ENCODE measurements at regions not wholly inside any gene's neighbourhood (a gene's known extent, or its start where the extent isn't known, plus 50 kb on each side); places are given as distances from the start of the nearest gene placed in this dataset.
A peak's percentile ranks its signal among the peaks of the same experiment; 100 is the strongest.

- TF ChIP-seq TAF1 (IDR thresholded peaks at IDR 0.05; ENCODE audit: borderline replicate concordance, low read depth, low read length), result no peak
- TF ChIP-seq POLR2AphosphoS5 (IDR thresholded peaks at IDR 0.05; ENCODE audit: low read depth, low read length), result no peak
- TF ChIP-seq POLR2A (IDR thresholded peaks at IDR 0.05; ENCODE audit: low read depth, low read length), result no peak
- FAIRE-seq, result no peak
- DNase-seq (ENCODE audit: insufficient read length), result no peak
Observed at GRCh38 chr11:36783808-36784207, 185.8 kb upstream of the RAG2 start.

- FAIRE-seq, result no peak
- TF ChIP-seq POLR2A (IDR thresholded peaks at IDR 0.05; ENCODE audit: low read depth, low read length), result no peak
- no peak for TF ChIP-seq POLR2AphosphoS5 (IDR thresholded peaks at IDR 0.05; ENCODE audit: low read depth, low read length)
- no peak for TF ChIP-seq TAF1 (IDR thresholded peaks at IDR 0.05; ENCODE audit: borderline replicate concordance, low read depth, low read length)
- DNase-seq (ENCODE audit: insufficient read length), result no peak
Observed at GRCh38 chr11:36779791-36780190, 181.8 kb upstream of the RAG2 start.

GRCh38 chr11:36777311-36777710 is 179.3 kb upstream of the RAG2 start:
- TF ChIP-seq POLR2AphosphoS5 (IDR thresholded peaks at IDR 0.05; ENCODE audit: low read depth, low read length) (no peak), POLR2A (IDR thresholded peaks at IDR 0.05; ENCODE audit: low read depth, low read length) (no peak), TAF1 (IDR thresholded peaks at IDR 0.05; ENCODE audit: borderline replicate concordance, low read depth, low read length) (no peak)
- no peak for DNase-seq (ENCODE audit: insufficient read length)
- no peak for FAIRE-seq

GRCh38 chr11:36775756-36776155 is 177.7 kb upstream of the RAG2 start:
- no peak for TF ChIP-seq POLR2AphosphoS5 (IDR thresholded peaks at IDR 0.05; ENCODE audit: low read depth, low read length)
- no peak for TF ChIP-seq TAF1 (IDR thresholded peaks at IDR 0.05; ENCODE audit: borderline replicate concordance, low read depth, low read length)
- no peak for TF ChIP-seq POLR2A (IDR thresholded peaks at IDR 0.05; ENCODE audit: low read depth, low read length)

GRCh38 chr11:36775130-36775529 is 177.1 kb upstream of the RAG2 start:
- TF ChIP-seq POLR2A (IDR thresholded peaks at IDR 0.05; ENCODE audit: low read depth, low read length), result no peak
- no peak for TF ChIP-seq TAF1 (IDR thresholded peaks at IDR 0.05; ENCODE audit: borderline replicate concordance, low read depth, low read length)
- TF ChIP-seq POLR2AphosphoS5 (IDR thresholded peaks at IDR 0.05; ENCODE audit: low read depth, low read length), result no peak
- DNase-seq (ENCODE audit: insufficient read length) (no peak), FAIRE-seq (no peak)

More at GRCh38 chr11:36775756-36776155, 177.7 kb upstream of the RAG2 start:
- FAIRE-seq (no peak), DNase-seq (ENCODE audit: insufficient read length) (no peak)

GRCh38 chr11:36774603-36775002 is 176.6 kb upstream of the RAG2 start:
- DNase-seq (ENCODE audit: insufficient read length) (no peak), FAIRE-seq (no peak)
- TF ChIP-seq POLR2AphosphoS5 (IDR thresholded peaks at IDR 0.05; ENCODE audit: low read depth, low read length) (no peak), POLR2A (IDR thresholded peaks at IDR 0.05; ENCODE audit: low read depth, low read length) (no peak), TAF1 (IDR thresholded peaks at IDR 0.05; ENCODE audit: borderline replicate concordance, low read depth, low read length) (no peak)

GRCh38 chr11:36763187-36763586 is 165.2 kb upstream of the RAG2 start:
- DNase-seq (ENCODE audit: insufficient read length), result no peak
- peak; percentile 67 for FAIRE-seq
- TF ChIP-seq POLR2AphosphoS5 (IDR thresholded peaks at IDR 0.05; ENCODE audit: low read depth, low read length) (no peak), TAF1 (IDR thresholded peaks at IDR 0.05; ENCODE audit: borderline replicate concordance, low read depth, low read length) (no peak), POLR2A (IDR thresholded peaks at IDR 0.05; ENCODE audit: low read depth, low read length) (no peak)

- DNase-seq (ENCODE audit: insufficient read length) (no peak), FAIRE-seq (no peak)
- TF ChIP-seq POLR2AphosphoS5 (IDR thresholded peaks at IDR 0.05; ENCODE audit: low read depth, low read length), result no peak
- TF ChIP-seq POLR2A (IDR thresholded peaks at IDR 0.05; ENCODE audit: low read depth, low read length), result no peak
- TF ChIP-seq TAF1 (IDR thresholded peaks at IDR 0.05; ENCODE audit: borderline replicate concordance, low read depth, low read length), result no peak
Observed at GRCh38 chr11:36757075-36757474, 159.0 kb upstream of the RAG2 start.

- DNase-seq (ENCODE audit: insufficient read length) (no peak), FAIRE-seq (no peak)
- TF ChIP-seq POLR2A (IDR thresholded peaks at IDR 0.05; ENCODE audit: low read depth, low read length) (no peak), POLR2AphosphoS5 (IDR thresholded peaks at IDR 0.05; ENCODE audit: low read depth, low read length) (no peak), TAF1 (IDR thresholded peaks at IDR 0.05; ENCODE audit: borderline replicate concordance, low read depth, low read length) (no peak)
Observed at GRCh38 chr11:36753960-36754359, 155.9 kb upstream of the RAG2 start.

- TF ChIP-seq POLR2AphosphoS5 (IDR thresholded peaks at IDR 0.05; ENCODE audit: low read depth, low read length), result no peak
- TF ChIP-seq POLR2A (IDR thresholded peaks at IDR 0.05; ENCODE audit: low read depth, low read length), result no peak
- no peak for TF ChIP-seq TAF1 (IDR thresholded peaks at IDR 0.05; ENCODE audit: borderline replicate concordance, low read depth, low read length)
- no peak for FAIRE-seq
Observed at GRCh38 chr11:36751996-36752395, 154.0 kb upstream of the RAG2 start.

GRCh38 chr11:36751335-36751781 is 153.3 kb upstream of the RAG2 start:
- no peak for FAIRE-seq
- no peak for DNase-seq (ENCODE audit: insufficient read length)
- TF ChIP-seq POLR2AphosphoS5 (IDR thresholded peaks at IDR 0.05; ENCODE audit: low read depth, low read length), result no peak
- TF ChIP-seq POLR2A (IDR thresholded peaks at IDR 0.05; ENCODE audit: low read depth, low read length), result no peak
- no peak for TF ChIP-seq TAF1 (IDR thresholded peaks at IDR 0.05; ENCODE audit: borderline replicate concordance, low read depth, low read length)

More at GRCh38 chr11:36751996-36752395, 154.0 kb upstream of the RAG2 start:
- DNase-seq (ENCODE audit: insufficient read length), result no peak

GRCh38 chr11:36750349-36750748 is 152.3 kb upstream of the RAG2 start:
- DNase-seq (ENCODE audit: insufficient read length) (no peak), FAIRE-seq (no peak)
- TF ChIP-seq POLR2A (IDR thresholded peaks at IDR 0.05; ENCODE audit: low read depth, low read length), result no peak
- no peak for TF ChIP-seq POLR2AphosphoS5 (IDR thresholded peaks at IDR 0.05; ENCODE audit: low read depth, low read length)
- no peak for TF ChIP-seq TAF1 (IDR thresholded peaks at IDR 0.05; ENCODE audit: borderline replicate concordance, low read depth, low read length)
